Kidney (tissue), 13 donors: ENCODE measurements at regions not wholly inside any gene's neighbourhood (a gene's known extent, or its start where the extent isn't known, plus 50 kb on each side); places are given as distances from the start of the nearest gene placed in this dataset.

ENCODE experiments used
- DNase-seq, 5 donors: peaks; one replicate each; pipeline ENCODE4 v3.0.0-alpha.2; 2013 to 2020
- FAIRE-seq: peaks from 2 replicates; lab custom pipeline; 2012; peaks lifted over from hg19 to GRCh38; lab: Jason Lieb, UNC
- H3K27ac ChIP-seq, 2 donors: one replicate each; pipeline ENCODE4 v1.7.0; 2013; ENCODE audit warnings: low read depth in 2 of 2, low read length in 2 of 2, inconsistent platforms in 1 of 2
- H3K27me3 ChIP-seq: one replicate; pipeline ENCODE4 v1.7.1; 2013; ENCODE audit warnings: low read length, inconsistent platforms; ENCODE audit not compliant: control insufficient read depth, insufficient read depth
- H3K36me3 ChIP-seq, 3 donors: one replicate each; pipeline versions ENCODE4 v1.7.0 to v1.7.1; 2013; ENCODE audit warnings: low read length in 3 of 3, control low read depth in 1 of 3, inconsistent platforms in 1 of 3; ENCODE audit not compliant: insufficient read depth in 3 of 3, control insufficient read depth in 2 of 3
- H3K4me1 ChIP-seq, 3 donors: one replicate each; pipeline versions ENCODE4 v1.7.0 to v1.7.1; 2013; ENCODE audit warnings: low read length in 3 of 3, inconsistent platforms in 1 of 3, low read depth in 1 of 3; ENCODE audit not compliant: control insufficient read depth in 2 of 3, insufficient read depth in 2 of 3
- H3K4me3 ChIP-seq, 3 donors: one replicate each; pipeline versions ENCODE4 v1.7.0 to v1.8.1; 2013; ENCODE audit warnings: low read length in 3 of 3, control low read depth in 1 of 3, inconsistent platforms in 1 of 3
- H3K9ac ChIP-seq, 3 donors: one replicate each; pipeline versions ENCODE4 v1.7.0 to v1.7.1; 2013; ENCODE audit warnings: low read length in 3 of 3, control low read depth in 1 of 3, inconsistent platforms in 1 of 3
- H3K9me3 ChIP-seq, 3 donors: one replicate each; pipeline versions ENCODE4 v1.7.0 to v1.7.1; 2013; ENCODE audit warnings: low read length in 3 of 3, control low read depth in 1 of 3, inconsistent platforms in 1 of 3; ENCODE audit not compliant: control insufficient read depth in 2 of 3, insufficient read depth in 1 of 3
- intact Hi-C: fragments of 100-400 bp; cut with DNase I; formaldehyde crosslinking; loops from one replicate; pipeline ENCODE4 v1.11.1; 2022
- TF ChIP-seq, protein P1 (sequence below): IDR thresholded peaks from 3 replicates; pipeline ENCODE4 v1.5.1; 2012; ENCODE audit warnings: mild to moderate bottlenecking, moderate library complexity, borderline replicate concordance; ENCODE audit not compliant: insufficient read depth; ENCODE audit errors: extremely low read depth
- donor health status: control.
- donor health status: control.
- donor health status: control.
- donor health status: control.
- donor health status: control.
- donor health status: DM: yes; HTN: yes; CAD: no.
- donor health status: Normal renal cell carcinoma (clear cell type).

- no peak overlapping the region for H3K9ac ChIP-seq
- FAIRE-seq, result no peak
- intact Hi-C loops, result no loop called here
These were observed 105.6 kb downstream of the CMPK2 start for GRCh38 chr2:6760132-6760531.

GRCh38 chr2:6764968-6765723 is 100.6 kb downstream of the CMPK2 start:
- no peak overlapping the region for H3K27ac ChIP-seq
- TF ChIP-seq, protein P1, sequence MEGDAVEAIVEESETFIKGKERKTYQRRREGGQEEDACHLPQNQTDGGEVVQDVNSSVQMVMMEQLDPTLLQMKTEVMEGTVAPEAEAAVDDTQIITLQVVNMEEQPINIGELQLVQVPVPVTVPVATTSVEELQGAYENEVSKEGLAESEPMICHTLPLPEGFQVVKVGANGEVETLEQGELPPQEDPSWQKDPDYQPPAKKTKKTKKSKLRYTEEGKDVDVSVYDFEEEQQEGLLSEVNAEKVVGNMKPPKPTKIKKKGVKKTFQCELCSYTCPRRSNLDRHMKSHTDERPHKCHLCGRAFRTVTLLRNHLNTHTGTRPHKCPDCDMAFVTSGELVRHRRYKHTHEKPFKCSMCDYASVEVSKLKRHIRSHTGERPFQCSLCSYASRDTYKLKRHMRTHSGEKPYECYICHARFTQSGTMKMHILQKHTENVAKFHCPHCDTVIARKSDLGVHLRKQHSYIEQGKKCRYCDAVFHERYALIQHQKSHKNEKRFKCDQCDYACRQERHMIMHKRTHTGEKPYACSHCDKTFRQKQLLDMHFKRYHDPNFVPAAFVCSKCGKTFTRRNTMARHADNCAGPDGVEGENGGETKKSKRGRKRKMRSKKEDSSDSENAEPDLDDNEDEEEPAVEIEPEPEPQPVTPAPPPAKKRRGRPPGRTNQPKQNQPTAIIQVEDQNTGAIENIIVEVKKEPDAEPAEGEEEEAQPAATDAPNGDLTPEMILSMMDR, result no peak
- intact Hi-C loops, result no loop called here
- H3K36me3 ChIP-seq, result no peaks in the 10 kb centered on the region
- H3K9me3 ChIP-seq, result peaks cover 0 to 3% (median 0%) of the 10 kb centered on the region in 3 donors
- H3K27me3 ChIP-seq, result no peaks in the 10 kb centered on the region
- H3K9ac ChIP-seq, result no peak overlapping the region
- no peaks in the 10 kb centered on the region for H3K4me1 ChIP-seq
- FAIRE-seq (no peak), DNase-seq (no peak)
- H3K4me3 ChIP-seq, result no peak overlapping the region

More at GRCh38 chr2:6760132-6760531, 105.6 kb downstream of the CMPK2 start:
- no peaks in the 10 kb centered on the region for H3K27me3 ChIP-seq
- no peak overlapping the region for H3K27ac ChIP-seq
- TF ChIP-seq, protein P1, result no peak
- no peaks in the 10 kb centered on the region for H3K9me3 ChIP-seq
- no peaks in the 10 kb centered on the region for H3K36me3 ChIP-seq
- no peaks in the 10 kb centered on the region for H3K4me1 ChIP-seq
- no peak overlapping the region for H3K4me3 ChIP-seq
- DNase-seq, result no peak

DNA sequence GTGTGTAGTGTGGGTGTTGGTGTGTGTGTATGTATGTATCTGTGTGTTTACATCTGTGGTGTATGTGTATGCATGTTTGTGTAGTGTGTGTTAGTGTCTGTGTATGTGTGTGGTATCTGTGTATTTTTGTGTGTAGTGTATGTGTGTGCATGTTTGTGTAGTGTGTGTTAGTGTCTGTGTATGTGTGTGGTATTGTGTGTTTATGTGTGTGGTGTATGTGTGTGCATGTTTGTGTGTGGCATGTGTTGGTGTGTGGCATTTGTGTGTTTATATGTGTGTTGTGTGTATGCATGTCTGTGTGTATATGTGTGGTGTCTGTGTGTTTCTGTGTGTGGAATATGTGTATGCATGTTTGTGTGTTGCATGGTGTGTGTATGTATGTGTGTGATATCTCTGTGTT is 96.4 kb downstream of the CMPK2 start:
- TF ChIP-seq, protein P1, result no peak
- FAIRE-seq (no peak), DNase-seq (no peak)

More for the DNA sequence above, 96.4 kb downstream of the CMPK2 start:
- Histone ChIP-seq H3K4me3 (no peak overlapping the region), H3K27ac (no peak overlapping the region), H3K36me3 (no peaks in the 10 kb centered on the region), H3K27me3 (no peaks in the 10 kb centered on the region), H3K9ac (no peak overlapping the region), H3K4me1 (peaks cover 0 to 2% (median 0%) of the 10 kb centered on the region in 3 donors), H3K9me3 (peaks cover 0 to 3% (median 0%) of the 10 kb centered on the region in 3 donors)
- intact Hi-C loops, result no loop called here
